ENCODE measurements at regions not wholly inside any gene's neighbourhood (a gene's known extent, or its start where the extent isn't known, plus 50 kb on each side); places are given as distances from the start of the nearest gene placed in this dataset.

GRCh38 chr13:86109107-86109506 is 309.9 kb upstream of the SLITRK6 start:
- H3K79me1 ChIP-seq (ENCODE audit: low read depth, low read length): no peaks in the 10 kb centered on the region
- H2BK15ac ChIP-seq (ENCODE audit: low read length): no peak overlapping the region
- no peak overlapping the region for H3K27ac ChIP-seq (replicated peaks; ENCODE audit: low read length)
- H3K9ac ChIP-seq (ENCODE audit: low read depth, low read length, poor library complexity): no peak overlapping the region
- no CpG with 5 or more reads among the region's 1 CpG for WGBS, 2 donors (ENCODE audit: extremely low coverage in 2 of 2, insufficient read length in 2 of 2, insufficient replicate concordance in 1 of 2)
- H4K8ac ChIP-seq (ENCODE audit: low read depth, low read length): no peak overlapping the region
- H3K18ac ChIP-seq (ENCODE audit: low read length): no peak overlapping the region
- H3K9me3 ChIP-seq (replicated peaks in 1 of 2; ENCODE audit: control insufficient read depth in 2 of 2, insufficient read depth in 1 of 2, low read depth in 1 of 2, low read length in 2 of 2): no peaks in the 10 kb centered on the region
- no peak overlapping the region for H3K4me2 ChIP-seq (ENCODE audit: insufficient read depth, low read length, poor library complexity, severe bottlenecking)
- no peak overlapping the region for H2BK5ac ChIP-seq (ENCODE audit: low read length)
- no peaks in the 10 kb centered on the region for H3K4me1 ChIP-seq (ENCODE audit: control insufficient read depth in 2 of 2, insufficient read depth in 1 of 2, low read depth in 1 of 2, low read length in 2 of 2)
- H3K4ac ChIP-seq (ENCODE audit: low read length): no peak overlapping the region
- H2BK12ac ChIP-seq (ENCODE audit: low read length): no peak overlapping the region
- no peak overlapping the region for H4K91ac ChIP-seq (ENCODE audit: low read depth, low read length, poor library complexity)
- no peak overlapping the region for H2AFZ ChIP-seq (ENCODE audit: low read length)
- H3K27me3 ChIP-seq (ENCODE audit: control insufficient read depth in 3 of 3, insufficient read depth in 3 of 3, low read depth in 1 of 3, low read length in 3 of 3): no peaks in the 10 kb centered on the region
- H3K14ac ChIP-seq (ENCODE audit: low read length): no peak overlapping the region
- no peak overlapping the region for H3K23ac ChIP-seq (ENCODE audit: low read depth, low read length, poor library complexity)
- no peaks in the 10 kb centered on the region for H3K36me3 ChIP-seq (replicated peaks in 1 of 2; ENCODE audit: control insufficient read depth in 2 of 2, insufficient read depth in 2 of 2, low read length in 2 of 2)
- H2AK5ac ChIP-seq (ENCODE audit: low read depth, low read length): no peak overlapping the region
- no peak overlapping the region for H3K4me3 ChIP-seq (ENCODE audit: low read length in 2 of 2)
- DNase-seq (ENCODE audit: low spot score): no peak
- no peak overlapping the region for H2BK120ac ChIP-seq (ENCODE audit: low read depth, low read length)

GRCh38 chr13:86108334-86108733 is 309.1 kb upstream of the SLITRK6 start:
- H2AK5ac ChIP-seq (ENCODE audit: low read depth, low read length): no peak overlapping the region
- H3K9me3 ChIP-seq (replicated peaks in 1 of 2; ENCODE audit: control insufficient read depth in 2 of 2, insufficient read depth in 1 of 2, low read depth in 1 of 2, low read length in 2 of 2): no peaks in the 10 kb centered on the region
- H4K91ac ChIP-seq (ENCODE audit: low read depth, low read length, poor library complexity): no peak overlapping the region
- no peak overlapping the region for H2BK15ac ChIP-seq (ENCODE audit: low read length)
- H3K27ac ChIP-seq (replicated peaks; ENCODE audit: low read length): no peak overlapping the region
- H3K14ac ChIP-seq (ENCODE audit: low read length): no peak overlapping the region
- no peak overlapping the region for H2BK120ac ChIP-seq (ENCODE audit: low read depth, low read length)
- WGBS, 2 donors (ENCODE audit: extremely low coverage in 2 of 2, insufficient read length in 2 of 2, insufficient replicate concordance in 1 of 2): no CpG with 5 or more reads among the region's 3 CpGs
- no peak overlapping the region for H2BK5ac ChIP-seq (ENCODE audit: low read length)
- no peak for DNase-seq (ENCODE audit: low spot score)
- no peaks in the 10 kb centered on the region for H3K27me3 ChIP-seq (ENCODE audit: control insufficient read depth in 3 of 3, insufficient read depth in 3 of 3, low read depth in 1 of 3, low read length in 3 of 3)
- no peak overlapping the region for H3K9ac ChIP-seq (ENCODE audit: low read depth, low read length, poor library complexity)
- no peaks in the 10 kb centered on the region for H3K79me1 ChIP-seq (ENCODE audit: low read depth, low read length)
- no peak overlapping the region for H3K4me3 ChIP-seq (ENCODE audit: low read length in 2 of 2)
- H4K8ac ChIP-seq (ENCODE audit: low read depth, low read length): no peak overlapping the region
- H3K18ac ChIP-seq (ENCODE audit: low read length): no peak overlapping the region
- H2AFZ ChIP-seq (ENCODE audit: low read length): no peak overlapping the region
- no peak overlapping the region for H3K23ac ChIP-seq (ENCODE audit: low read depth, low read length, poor library complexity)
- H3K4me1 ChIP-seq (ENCODE audit: control insufficient read depth in 2 of 2, insufficient read depth in 1 of 2, low read depth in 1 of 2, low read length in 2 of 2): no peaks in the 10 kb centered on the region
- H3K4ac ChIP-seq (ENCODE audit: low read length): no peak overlapping the region
- no peaks in the 10 kb centered on the region for H3K36me3 ChIP-seq (replicated peaks in 1 of 2; ENCODE audit: control insufficient read depth in 2 of 2, insufficient read depth in 2 of 2, low read length in 2 of 2)
- no peak overlapping the region for H3K4me2 ChIP-seq (ENCODE audit: insufficient read depth, low read length, poor library complexity, severe bottlenecking)
- H2BK12ac ChIP-seq (ENCODE audit: low read length): no peak overlapping the region

- Histone ChIP-seq H2BK120ac (ENCODE audit: low read depth, low read length) (no peak overlapping the region), H2AK5ac (ENCODE audit: low read depth, low read length) (no peak overlapping the region)
Measured at GRCh38 chr13:86098511-86098910, 299.3 kb upstream of the SLITRK6 start.

GRCh38 chr13:86095351-86095750 is 296.1 kb upstream of the SLITRK6 start:
- Histone ChIP-seq H3K79me1 (ENCODE audit: low read depth, low read length) (no peaks in the 10 kb centered on the region), H2BK15ac (ENCODE audit: low read length) (no peak overlapping the region), H2BK120ac (ENCODE audit: low read depth, low read length) (no peak overlapping the region), H3K27ac (replicated peaks; ENCODE audit: low read length) (no peak overlapping the region), H3K14ac (ENCODE audit: low read length) (no peak overlapping the region), H2BK5ac (ENCODE audit: low read length) (no peak overlapping the region), H2BK12ac (ENCODE audit: low read length) (no peak overlapping the region), H3K4me3 (ENCODE audit: low read length in 2 of 2) (no peak overlapping the region), H3K9me3 (replicated peaks in 1 of 2; ENCODE audit: control insufficient read depth in 2 of 2, insufficient read depth in 1 of 2, low read depth in 1 of 2, low read length in 2 of 2) (no peaks in the 10 kb centered on the region), H3K4ac (ENCODE audit: low read length) (no peak overlapping the region), H4K8ac (ENCODE audit: low read depth, low read length) (no peak overlapping the region), H3K36me3 (replicated peaks in 1 of 2; ENCODE audit: control insufficient read depth in 2 of 2, insufficient read depth in 2 of 2, low read length in 2 of 2) (no peaks in the 10 kb centered on the region), H3K23ac (ENCODE audit: low read depth, low read length, poor library complexity) (no peak overlapping the region), H3K9ac (ENCODE audit: low read depth, low read length, poor library complexity) (no peak overlapping the region), H3K18ac (ENCODE audit: low read length) (no peak overlapping the region), H2AFZ (ENCODE audit: low read length) (no peak overlapping the region), H4K91ac (ENCODE audit: low read depth, low read length, poor library complexity) (no peak overlapping the region), H3K4me1 (ENCODE audit: control insufficient read depth in 2 of 2, insufficient read depth in 1 of 2, low read depth in 1 of 2, low read length in 2 of 2) (no peaks in the 10 kb centered on the region), H2AK5ac (ENCODE audit: low read depth, low read length) (no peak overlapping the region), H3K27me3 (ENCODE audit: control insufficient read depth in 3 of 3, insufficient read depth in 3 of 3, low read depth in 1 of 3, low read length in 3 of 3) (no peaks in the 10 kb centered on the region), H3K4me2 (ENCODE audit: insufficient read depth, low read length, poor library complexity, severe bottlenecking) (no peak overlapping the region)
- WGBS, 2 donors (ENCODE audit: extremely low coverage in 2 of 2, insufficient read length in 2 of 2, insufficient replicate concordance in 1 of 2): no CpG with 5 or more reads among the region's 3 CpGs
- no peak for DNase-seq (ENCODE audit: low spot score)

More at GRCh38 chr13:86098511-86098910, 299.3 kb upstream of the SLITRK6 start:
- Histone ChIP-seq H3K9ac (ENCODE audit: low read depth, low read length, poor library complexity) (no peak overlapping the region), H3K9me3 (replicated peaks in 1 of 2; ENCODE audit: control insufficient read depth in 2 of 2, insufficient read depth in 1 of 2, low read depth in 1 of 2, low read length in 2 of 2) (no peaks in the 10 kb centered on the region), H3K23ac (ENCODE audit: low read depth, low read length, poor library complexity) (no peak overlapping the region), H3K79me1 (ENCODE audit: low read depth, low read length) (no peaks in the 10 kb centered on the region), H3K36me3 (replicated peaks in 1 of 2; ENCODE audit: control insufficient read depth in 2 of 2, insufficient read depth in 2 of 2, low read length in 2 of 2) (no peaks in the 10 kb centered on the region), H2BK15ac (ENCODE audit: low read length) (no peak overlapping the region), H3K4ac (ENCODE audit: low read length) (no peak overlapping the region), H2BK5ac (ENCODE audit: low read length) (no peak overlapping the region), H2BK12ac (ENCODE audit: low read length) (no peak overlapping the region), H3K18ac (ENCODE audit: low read length) (no peak overlapping the region), H4K8ac (ENCODE audit: low read depth, low read length) (no peak overlapping the region), H3K4me1 (ENCODE audit: control insufficient read depth in 2 of 2, insufficient read depth in 1 of 2, low read depth in 1 of 2, low read length in 2 of 2) (no peaks in the 10 kb centered on the region), H3K27me3 (ENCODE audit: control insufficient read depth in 3 of 3, insufficient read depth in 3 of 3, low read depth in 1 of 3, low read length in 3 of 3) (no peaks in the 10 kb centered on the region), H3K27ac (replicated peaks; ENCODE audit: low read length) (no peak overlapping the region), H2AFZ (ENCODE audit: low read length) (no peak overlapping the region), H4K91ac (ENCODE audit: low read depth, low read length, poor library complexity) (no peak overlapping the region), H3K14ac (ENCODE audit: low read length) (no peak overlapping the region), H3K4me2 (ENCODE audit: insufficient read depth, low read length, poor library complexity, severe bottlenecking) (no peak overlapping the region), H3K4me3 (ENCODE audit: low read length in 2 of 2) (no peak overlapping the region)
- no peak for DNase-seq (ENCODE audit: low spot score)
